DMS53 (cell line): ENCODE measurements at regions not wholly inside any gene's neighbourhood (a gene's known extent, or its start where the extent isn't known, plus 50 kb on each side); places are given as distances from the start of the nearest gene placed in this dataset.
"Not testable (repeated sequence)": the region's sequence is repeated elsewhere in the genome, so short reads cannot be mapped to it uniquely, and the experiment has no call there.

Experiments
- DNase-seq: peaks from one replicate; lab custom pipeline; 2025; lab: John Stamatoyannopoulos, UW

- DNase-seq: not testable (repeated sequence)
These were observed 192.0 kb upstream of the MEIS1 start for GRCh38 chr2:66242888-66243287.

GRCh38 chr2:66242099-66242789, 192.7 kb upstream of the MEIS1 start:
- no peak for DNase-seq

- no peak for DNase-seq
These were observed 194.6 kb upstream of the MEIS1 start for GRCh38 chr2:66240286-66240685.

- DNase-seq: no peak
These were observed 195.3 kb upstream of the MEIS1 start for GRCh38 chr2:66239655-66240054.

- DNase-seq: no peak
These were observed 197.0 kb upstream of the MEIS1 start for GRCh38 chr2:66237803-66238379.

GRCh38 chr2:66236816-66237802, 197.8 kb upstream of the MEIS1 start:
- DNase-seq: no peak

- DNase-seq: no peak
These were observed 198.7 kb upstream of the MEIS1 start for GRCh38 chr2:66236067-66236685.

GRCh38 chr2:66235428-66235827, 199.5 kb upstream of the MEIS1 start:
- no peak for DNase-seq

- no peak for DNase-seq
These were observed 200.9 kb upstream of the MEIS1 start for GRCh38 chr2:66233981-66234380.

GRCh38 chr2:66228128-66228547, 206.8 kb upstream of the MEIS1 start:
- DNase-seq: no peak

- no peak for DNase-seq
These were observed 217.8 kb upstream of the MEIS1 start for GRCh38 chr2:66217039-66217585.

GRCh38 chr2:66212749-66213148, 222.2 kb upstream of the MEIS1 start:
- peak; percentile 75 for DNase-seq

GRCh38 chr2:66202586-66202985, 232.3 kb upstream of the MEIS1 start:
- DNase-seq: no peak

- no peak for DNase-seq
These were observed 233.7 kb upstream of the MEIS1 start for GRCh38 chr2:66201242-66201641.

GRCh38 chr2:66198873-66199272, 236.1 kb upstream of the MEIS1 start:
- DNase-seq: peak; percentile 10

GRCh38 chr2:66192888-66193287, 242.0 kb upstream of the MEIS1 start:
- no peak for DNase-seq

- no peak for DNase-seq
These were observed 243.6 kb upstream of the MEIS1 start for GRCh38 chr2:66191311-66191710.

GRCh38 chr2:66189553-66189952, 245.4 kb upstream of the MEIS1 start:
- DNase-seq: no peak

GRCh38 chr2:66186537-66186936, 248.4 kb upstream of the MEIS1 start:
- DNase-seq: no peak

GRCh38 chr2:66185497-66186054, 249.3 kb upstream of the MEIS1 start:
- DNase-seq: no peak

GRCh38 chr2:66177128-66177796, 257.7 kb upstream of the MEIS1 start:
- peak; percentile 46 for DNase-seq
